BE2C (cell line): ENCODE measurements at regions not wholly inside any gene's neighbourhood (a gene's known extent, or its start where the extent isn't known, plus 50 kb on each side); places are given as distances from the start of the nearest gene placed in this dataset.

Experiments used
- DNase-seq: peaks from one replicate; pipeline ENCODE4 v3.0.0-alpha.2; 2020
- H3K27me3 ChIP-seq: fragments of 250-450 bp; sonication (Bioruptor Pico); 2 replicates; pipeline ENCODE4 v1.5.1; 2020; ENCODE audit warnings: mild to moderate bottlenecking
- H3K36me3 ChIP-seq: fragments of 250-450 bp; sonication (Bioruptor Pico); 2 replicates; pipeline ENCODE4 v1.5.1; 2020; ENCODE audit warnings: mild to moderate bottlenecking
- H3K4me1 ChIP-seq: fragments of 250-450 bp; sonication (Bioruptor Pico); 2 replicates; pipeline ENCODE4 v1.5.1; 2020
- H3K4me3 ChIP-seq: 2 replicates; pipeline ENCODE4 v1.5.1; 2011; ENCODE audit warnings: low read depth, low read length
- H3K9me3 ChIP-seq: fragments of 250-450 bp; sonication (Bioruptor Pico); 2 replicates; pipeline ENCODE4 v1.5.1; 2020
- TF ChIP-seq, protein P1 (sequence below): IDR thresholded peaks from 2 replicates; pipeline ENCODE4 v1.5.1; 2012; ENCODE audit warnings: mild to moderate bottlenecking, low read depth, low read length

DNA sequence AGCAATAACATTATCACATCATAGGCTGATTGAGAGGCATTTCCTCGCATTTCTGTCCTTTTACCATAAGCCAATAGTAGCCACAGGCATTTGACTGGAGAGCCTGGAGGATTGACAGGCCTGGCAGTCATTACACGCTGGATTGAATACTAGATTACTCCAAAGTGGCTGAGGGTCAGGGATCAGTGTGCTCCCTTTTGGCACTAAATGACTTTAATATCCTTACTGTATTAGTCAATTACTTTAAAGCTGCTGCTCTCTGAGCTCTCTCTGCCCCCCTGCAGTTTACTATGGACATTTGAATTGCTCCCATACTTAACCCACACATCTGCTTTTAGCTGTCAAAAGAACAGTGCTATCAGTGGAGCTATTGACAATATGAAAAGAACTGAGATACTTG lies 302.0 kb downstream of the TFEC start:
- no peak for DNase-seq
- H3K36me3 ChIP-seq: no peaks in the 10 kb centered on the region
- H3K4me3 ChIP-seq: no peak overlapping the region
- TF ChIP-seq, protein P1, sequence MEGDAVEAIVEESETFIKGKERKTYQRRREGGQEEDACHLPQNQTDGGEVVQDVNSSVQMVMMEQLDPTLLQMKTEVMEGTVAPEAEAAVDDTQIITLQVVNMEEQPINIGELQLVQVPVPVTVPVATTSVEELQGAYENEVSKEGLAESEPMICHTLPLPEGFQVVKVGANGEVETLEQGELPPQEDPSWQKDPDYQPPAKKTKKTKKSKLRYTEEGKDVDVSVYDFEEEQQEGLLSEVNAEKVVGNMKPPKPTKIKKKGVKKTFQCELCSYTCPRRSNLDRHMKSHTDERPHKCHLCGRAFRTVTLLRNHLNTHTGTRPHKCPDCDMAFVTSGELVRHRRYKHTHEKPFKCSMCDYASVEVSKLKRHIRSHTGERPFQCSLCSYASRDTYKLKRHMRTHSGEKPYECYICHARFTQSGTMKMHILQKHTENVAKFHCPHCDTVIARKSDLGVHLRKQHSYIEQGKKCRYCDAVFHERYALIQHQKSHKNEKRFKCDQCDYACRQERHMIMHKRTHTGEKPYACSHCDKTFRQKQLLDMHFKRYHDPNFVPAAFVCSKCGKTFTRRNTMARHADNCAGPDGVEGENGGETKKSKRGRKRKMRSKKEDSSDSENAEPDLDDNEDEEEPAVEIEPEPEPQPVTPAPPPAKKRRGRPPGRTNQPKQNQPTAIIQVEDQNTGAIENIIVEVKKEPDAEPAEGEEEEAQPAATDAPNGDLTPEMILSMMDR: no peak
- H3K27me3 ChIP-seq: no peaks in the 10 kb centered on the region
- no peaks in the 10 kb centered on the region for H3K4me1 ChIP-seq
- H3K9me3 ChIP-seq: no peaks in the 10 kb centered on the region

DNA sequence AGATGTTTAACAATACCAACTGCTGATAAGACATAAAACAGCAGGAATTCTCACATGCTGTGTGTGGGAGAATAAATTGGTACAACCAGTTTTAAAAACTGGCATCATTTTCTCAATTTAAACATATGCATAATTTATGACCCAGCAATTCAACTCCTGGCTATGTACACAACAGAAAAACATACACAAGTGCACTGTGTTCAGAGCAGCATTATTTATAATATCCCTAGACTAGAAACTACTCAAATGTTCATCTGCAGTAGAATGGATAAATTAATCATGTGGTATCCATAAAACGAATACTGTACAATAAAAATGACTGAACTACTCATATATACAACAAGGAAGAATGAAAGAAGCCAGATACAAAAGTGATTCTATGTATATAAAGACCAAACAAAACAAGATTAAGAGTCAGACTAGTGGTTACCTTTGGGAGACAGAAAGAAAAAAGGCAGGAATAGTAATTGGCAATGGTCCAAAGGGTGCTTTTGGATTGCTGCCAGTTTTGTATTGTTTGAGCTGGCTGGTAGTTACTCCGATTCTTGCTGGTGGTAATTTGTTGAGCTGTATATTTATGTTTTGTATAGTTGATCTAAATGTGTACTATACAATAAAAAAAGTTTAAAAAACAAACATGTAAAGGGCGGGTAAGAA lies 306.0 kb downstream of the TFEC start:
- no peaks in the 10 kb centered on the region for H3K9me3 ChIP-seq

DNA sequence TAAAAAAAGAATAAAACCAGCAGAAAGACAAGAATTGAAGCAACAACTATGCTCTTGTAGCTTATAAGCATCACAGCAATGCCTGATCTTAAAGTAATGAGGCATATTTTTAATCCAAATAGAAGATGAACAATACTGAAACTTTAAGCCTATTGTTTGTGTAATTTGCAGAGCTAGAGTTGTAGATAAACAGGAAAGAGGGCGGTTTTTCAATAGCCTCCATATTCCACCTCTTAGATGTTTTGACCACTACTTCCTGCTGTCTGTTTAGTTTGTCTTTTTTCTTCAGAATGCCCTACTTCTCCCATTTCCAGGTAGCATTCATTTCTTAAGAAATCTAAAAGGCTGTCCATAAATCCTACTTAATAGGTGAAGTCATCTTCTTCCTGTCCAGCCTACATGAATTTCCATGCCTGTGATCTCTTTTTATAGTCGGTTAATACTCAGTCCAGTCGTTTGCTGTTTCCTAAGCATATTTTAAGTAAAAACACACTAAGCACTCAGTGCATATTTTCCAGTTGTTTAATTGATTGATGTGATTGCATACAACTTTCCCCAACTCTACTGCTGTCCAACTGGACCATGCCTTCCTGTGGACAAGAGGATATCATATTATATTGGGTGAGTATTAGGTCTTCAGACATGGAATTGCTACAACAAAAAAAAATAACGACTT lies 308.1 kb downstream of the TFEC start:
- H3K4me1 ChIP-seq: no peaks in the 10 kb centered on the region
- no peaks in the 10 kb centered on the region for H3K27me3 ChIP-seq
- H3K4me3 ChIP-seq: no peak overlapping the region
- no peak for DNase-seq
- TF ChIP-seq, protein P1: no peak
- no peaks in the 10 kb centered on the region for H3K36me3 ChIP-seq
- H3K9me3 ChIP-seq: no peaks in the 10 kb centered on the region

More for the DNA sequence above, 306.0 kb downstream of the TFEC start:
- TF ChIP-seq, protein P1: no peak
- Histone ChIP-seq H3K36me3 (no peaks in the 10 kb centered on the region), H3K4me1 (no peaks in the 10 kb centered on the region), H3K27me3 (no peaks in the 10 kb centered on the region), H3K4me3 (no peak overlapping the region)
- peak; percentile 35 for DNase-seq

DNA sequence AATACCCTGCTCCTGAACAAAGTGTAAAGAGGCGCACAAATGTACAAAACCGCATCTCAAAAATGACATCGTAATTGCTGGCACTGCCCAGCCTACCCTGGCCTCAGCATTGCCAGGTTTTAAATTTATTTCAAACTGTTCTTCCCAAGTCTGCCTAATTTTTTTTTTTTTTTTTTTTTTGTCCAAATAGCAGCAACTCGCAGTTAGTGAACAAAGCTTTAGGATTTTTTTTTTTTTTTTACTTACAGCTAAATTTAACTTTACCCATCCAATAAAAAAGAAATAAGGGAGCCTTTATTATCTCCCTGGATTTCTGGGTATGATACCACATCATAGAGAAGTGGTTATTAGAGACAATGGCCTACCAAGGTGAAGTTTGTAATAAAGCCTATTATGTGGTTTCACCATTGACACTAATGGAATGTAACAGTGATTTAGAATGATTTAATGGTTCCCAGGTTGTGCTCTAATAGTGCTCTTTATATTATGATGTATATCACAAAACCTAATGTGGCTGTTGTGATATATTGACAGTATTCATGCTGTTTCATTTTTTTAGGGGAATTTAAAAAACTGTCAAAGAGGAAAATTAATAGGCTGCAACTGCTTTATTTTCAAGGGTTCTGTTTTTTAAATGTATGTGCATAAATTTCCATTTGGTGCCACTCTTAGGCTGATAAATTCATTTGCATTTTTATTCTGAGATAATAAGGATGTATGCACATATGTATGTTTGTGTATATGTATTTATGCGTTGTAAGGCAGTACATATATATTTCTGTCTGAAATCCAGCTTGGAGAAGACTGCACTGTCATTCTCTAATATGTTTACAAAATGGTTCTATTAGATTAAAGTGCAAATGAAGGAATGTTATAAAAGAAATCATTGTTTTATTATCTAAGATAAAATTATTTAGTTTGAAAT lies 309.0 kb downstream of the TFEC start:
- Histone ChIP-seq H3K36me3 (no peaks in the 10 kb centered on the region), H3K27me3 (no peaks in the 10 kb centered on the region), H3K4me1 (no peaks in the 10 kb centered on the region), H3K4me3 (no peak overlapping the region), H3K9me3 (no peaks in the 10 kb centered on the region)
- no peak for DNase-seq
- TF ChIP-seq, protein P1: no peak

DNA sequence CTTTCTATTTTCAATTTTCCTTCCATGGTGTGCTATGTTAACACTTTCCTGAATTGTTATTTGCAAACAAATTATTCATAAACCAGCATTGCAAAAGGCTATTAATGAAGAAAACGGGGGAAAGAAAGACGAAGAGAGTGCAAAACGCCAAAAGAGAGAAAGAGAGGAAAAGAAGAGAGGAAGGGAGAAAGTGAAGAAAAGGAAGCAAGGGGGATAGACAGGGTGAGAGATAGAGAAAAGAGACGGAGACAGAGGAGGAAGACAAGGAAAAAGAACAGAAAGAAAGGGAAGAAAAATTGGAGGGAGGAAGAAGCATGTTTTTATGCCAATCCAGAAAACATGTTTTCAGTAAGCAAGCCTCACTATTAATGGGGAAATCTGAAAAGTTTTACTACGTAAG lies 310.6 kb downstream of the TFEC start:
- no peak for DNase-seq
- Histone ChIP-seq H3K9me3 (no peaks in the 10 kb centered on the region), H3K4me3 (no peak overlapping the region), H3K4me1 (no peaks in the 10 kb centered on the region), H3K36me3 (no peaks in the 10 kb centered on the region), H3K27me3 (no peaks in the 10 kb centered on the region)
- TF ChIP-seq, protein P1: no peak
